ENCODE measurements at regions not wholly inside any gene's neighbourhood (a gene's known extent, or its start where the extent isn't known, plus 50 kb on each side); places are given as distances from the start of the nearest gene placed in this dataset.

- Histone ChIP-seq H3K27me3 (ENCODE audit: control insufficient read depth in 1 of 2, insufficient read depth in 2 of 2, low read length in 1 of 2) (no peaks in the 10 kb centered on the region), H3K9me3 (ENCODE audit: control insufficient read depth, low read length) (no peaks in the 10 kb centered on the region), H3K27ac (ENCODE audit: low read depth in 1 of 2, low read length in 2 of 2) (no peak overlapping the region), H3K4me1 (ENCODE audit: control insufficient read depth in 1 of 2, insufficient read depth in 2 of 2, low read length in 2 of 2) (peaks cover 0 to 4% of the 10 kb centered on the region in 2 donors), H3K4me3 (ENCODE audit: low read length in 2 of 2) (no peak overlapping the region), H3K36me3 (ENCODE audit: control insufficient read depth in 1 of 2, insufficient read depth in 2 of 2, low read length in 1 of 2) (no peaks in the 10 kb centered on the region)
- intact Hi-C loops (cut with DNase I) = no loop called here
- whole genome bisulfite sequencing, 2 donors = 74 to 85% methylated on average over 2 of the region's 2 CpGs
- no peak for DNase-seq
- ATAC-seq (ENCODE audit: low FRiP score) = no peak
These were observed 130.5 kb downstream of the SMIM20 start for GRCh38 chr4:26044524-26044923.

- H3K27ac ChIP-seq (ENCODE audit: low read depth in 1 of 2, low read length in 2 of 2) = no peak overlapping the region
- no peak for ATAC-seq (ENCODE audit: low FRiP score)
- no peak overlapping the region for H3K4me3 ChIP-seq (ENCODE audit: low read length in 2 of 2)
- peaks cover 0 to 4% of the 10 kb centered on the region in 2 donors for H3K4me1 ChIP-seq (ENCODE audit: control insufficient read depth in 1 of 2, insufficient read depth in 2 of 2, low read length in 2 of 2)
- intact Hi-C loops (cut with DNase I) = no loop called here
- no peak for DNase-seq
- H3K36me3 ChIP-seq (ENCODE audit: control insufficient read depth in 1 of 2, insufficient read depth in 2 of 2, low read length in 1 of 2) = no peaks in the 10 kb centered on the region
- no peaks in the 10 kb centered on the region for H3K9me3 ChIP-seq (ENCODE audit: control insufficient read depth, low read length)
- H3K27me3 ChIP-seq (ENCODE audit: control insufficient read depth in 1 of 2, insufficient read depth in 2 of 2, low read length in 1 of 2) = no peaks in the 10 kb centered on the region
- 96 to 98% methylated on average over 4 of the region's 4 CpGs for WGBS, 2 donors
These were observed 131.0 kb downstream of the SMIM20 start for GRCh38 chr4:26044983-26045382.

- no peaks in the 10 kb centered on the region for H3K36me3 ChIP-seq (ENCODE audit: control insufficient read depth in 1 of 2, insufficient read depth in 2 of 2, low read length in 1 of 2)
- no peak overlapping the region for H3K4me3 ChIP-seq (ENCODE audit: low read length in 2 of 2)
- no peaks in the 10 kb centered on the region for H3K9me3 ChIP-seq (ENCODE audit: control insufficient read depth, low read length)
- H3K27ac ChIP-seq (ENCODE audit: low read depth in 1 of 2, low read length in 2 of 2) = peak overlapping the region in 1 of 2 donors; percentile 77
- peak; percentile 56 for ATAC-seq (ENCODE audit: low FRiP score)
- no peaks in the 10 kb centered on the region for H3K27me3 ChIP-seq (ENCODE audit: control insufficient read depth in 1 of 2, insufficient read depth in 2 of 2, low read length in 1 of 2)
- intact Hi-C loops (cut with DNase I) = no loop called here
- peaks cover 0 to 4% of the 10 kb centered on the region in 2 donors for H3K4me1 ChIP-seq (ENCODE audit: control insufficient read depth in 1 of 2, insufficient read depth in 2 of 2, low read length in 2 of 2)
- DNase-seq = no peak
- WGBS, 2 donors = 96 to 99% methylated on average over 5 of the region's 5 CpGs
These were observed 133.8 kb downstream of the SMIM20 start for GRCh38 chr4:26047795-26048194.

- peaks cover 0 to 4% of the 10 kb centered on the region in 2 donors for H3K4me1 ChIP-seq (ENCODE audit: control insufficient read depth in 1 of 2, insufficient read depth in 2 of 2, low read length in 2 of 2)
- H3K9me3 ChIP-seq (ENCODE audit: control insufficient read depth, low read length) = no peaks in the 10 kb centered on the region
- 18 to 23% methylated on average over 12 of the region's 12 CpGs for WGBS, 2 donors
- no peaks in the 10 kb centered on the region for H3K36me3 ChIP-seq (ENCODE audit: control insufficient read depth in 1 of 2, insufficient read depth in 2 of 2, low read length in 1 of 2)
- H3K27ac ChIP-seq (ENCODE audit: low read depth in 1 of 2, low read length in 2 of 2) = peak overlapping the region in 1 of 2 donors; percentile 77
- H3K27me3 ChIP-seq (ENCODE audit: control insufficient read depth in 1 of 2, insufficient read depth in 2 of 2, low read length in 1 of 2) = no peaks in the 10 kb centered on the region
- intact Hi-C loops (cut with DNase I) = no loop called here
- ATAC-seq (ENCODE audit: low FRiP score) (peak; percentile 90), DNase-seq (peak; percentile 78 to 80)
- H3K4me3 ChIP-seq (ENCODE audit: low read length in 2 of 2) = no peak overlapping the region
These were observed 134.4 kb downstream of the SMIM20 start for GRCh38 chr4:26048378-26048882.

GRCh38 chr4:26048950-26049349, 134.9 kb downstream of the SMIM20 start:
- Histone ChIP-seq H3K36me3 (ENCODE audit: control insufficient read depth in 1 of 2, insufficient read depth in 2 of 2, low read length in 1 of 2) (no peaks in the 10 kb centered on the region), H3K4me1 (ENCODE audit: control insufficient read depth in 1 of 2, insufficient read depth in 2 of 2, low read length in 2 of 2) (peaks cover 0 to 4% of the 10 kb centered on the region in 2 donors), H3K27me3 (ENCODE audit: control insufficient read depth in 1 of 2, insufficient read depth in 2 of 2, low read length in 1 of 2) (no peaks in the 10 kb centered on the region), H3K9me3 (ENCODE audit: control insufficient read depth, low read length) (no peaks in the 10 kb centered on the region), H3K27ac (ENCODE audit: low read depth in 1 of 2, low read length in 2 of 2) (peak overlapping the region; percentile 18 to 55), H3K4me3 (ENCODE audit: low read length in 2 of 2) (no peak overlapping the region)
- WGBS, 2 donors = 57% methylated on average over 9 of the region's 9 CpGs
- DNase-seq (no peak), ATAC-seq (ENCODE audit: low FRiP score) (no peak)
- intact Hi-C loops (cut with DNase I) = no loop called here

- intact Hi-C loops (cut with DNase I) = no loop called here
These were observed 135.4 kb downstream of the SMIM20 start for GRCh38 chr4:26049447-26049846.

GRCh38 chr4:26050212-26050643, 136.2 kb downstream of the SMIM20 start:
- 90 to 92% methylated on average over 8 of the region's 8 CpGs for WGBS, 2 donors
- no peak for ATAC-seq (ENCODE audit: low FRiP score)
- Histone ChIP-seq H3K4me3 (ENCODE audit: low read length in 2 of 2) (no peak overlapping the region), H3K27me3 (ENCODE audit: control insufficient read depth in 1 of 2, insufficient read depth in 2 of 2, low read length in 1 of 2) (no peaks in the 10 kb centered on the region), H3K36me3 (ENCODE audit: control insufficient read depth in 1 of 2, insufficient read depth in 2 of 2, low read length in 1 of 2) (no peaks in the 10 kb centered on the region), H3K9me3 (ENCODE audit: control insufficient read depth, low read length) (no peaks in the 10 kb centered on the region), H3K4me1 (ENCODE audit: control insufficient read depth in 1 of 2, insufficient read depth in 2 of 2, low read length in 2 of 2) (peaks cover 0 to 4% of the 10 kb centered on the region in 2 donors), H3K27ac (ENCODE audit: low read depth in 1 of 2, low read length in 2 of 2) (no peak overlapping the region)
- intact Hi-C loops (cut with DNase I) = no loop called here
- DNase-seq = peak in 1 of 2 donors; percentile 77

More at GRCh38 chr4:26049447-26049846, 135.4 kb downstream of the SMIM20 start:
- H3K27ac ChIP-seq (ENCODE audit: low read depth in 1 of 2, low read length in 2 of 2) = peak overlapping the region in 1 of 2 donors; percentile 55
- no peaks in the 10 kb centered on the region for H3K36me3 ChIP-seq (ENCODE audit: control insufficient read depth in 1 of 2, insufficient read depth in 2 of 2, low read length in 1 of 2)
- no peak for ATAC-seq (ENCODE audit: low FRiP score)
- WGBS, 2 donors = 90 to 96% methylated on average over 4 of the region's 4 CpGs
- peaks cover 0 to 4% of the 10 kb centered on the region in 2 donors for H3K4me1 ChIP-seq (ENCODE audit: control insufficient read depth in 1 of 2, insufficient read depth in 2 of 2, low read length in 2 of 2)
- DNase-seq = no peak
- no peaks in the 10 kb centered on the region for H3K9me3 ChIP-seq (ENCODE audit: control insufficient read depth, low read length)
- H3K4me3 ChIP-seq (ENCODE audit: low read length in 2 of 2) = no peak overlapping the region
- no peaks in the 10 kb centered on the region for H3K27me3 ChIP-seq (ENCODE audit: control insufficient read depth in 1 of 2, insufficient read depth in 2 of 2, low read length in 1 of 2)

GRCh38 chr4:26050671-26051070, 136.7 kb downstream of the SMIM20 start:
- H3K27me3 ChIP-seq (ENCODE audit: control insufficient read depth in 1 of 2, insufficient read depth in 2 of 2, low read length in 1 of 2) = no peaks in the 10 kb centered on the region
- ATAC-seq (ENCODE audit: low FRiP score) = no peak
- H3K36me3 ChIP-seq (ENCODE audit: control insufficient read depth in 1 of 2, insufficient read depth in 2 of 2, low read length in 1 of 2) = no peaks in the 10 kb centered on the region
- H3K4me3 ChIP-seq (ENCODE audit: low read length in 2 of 2) = no peak overlapping the region
- peaks cover 0 to 4% of the 10 kb centered on the region in 2 donors for H3K4me1 ChIP-seq (ENCODE audit: control insufficient read depth in 1 of 2, insufficient read depth in 2 of 2, low read length in 2 of 2)
- H3K9me3 ChIP-seq (ENCODE audit: control insufficient read depth, low read length) = no peaks in the 10 kb centered on the region
- no peak overlapping the region for H3K27ac ChIP-seq (ENCODE audit: low read depth in 1 of 2, low read length in 2 of 2)
- no peak for DNase-seq
- 97% methylated on average over 5 of the region's 5 CpGs for WGBS, 2 donors
- intact Hi-C loops (cut with DNase I) = no loop called here

- intact Hi-C loops (cut with DNase I) = no loop called here
- Histone ChIP-seq H3K4me1 (ENCODE audit: control insufficient read depth in 1 of 2, insufficient read depth in 2 of 2, low read length in 2 of 2) (peaks cover 0 to 4% of the 10 kb centered on the region in 2 donors), H3K9me3 (ENCODE audit: control insufficient read depth, low read length) (no peaks in the 10 kb centered on the region), H3K36me3 (ENCODE audit: control insufficient read depth in 1 of 2, insufficient read depth in 2 of 2, low read length in 1 of 2) (no peaks in the 10 kb centered on the region), H3K27ac (ENCODE audit: low read depth in 1 of 2, low read length in 2 of 2) (no peak overlapping the region), H3K4me3 (ENCODE audit: low read length in 2 of 2) (no peak overlapping the region), H3K27me3 (ENCODE audit: control insufficient read depth in 1 of 2, insufficient read depth in 2 of 2, low read length in 1 of 2) (no peaks in the 10 kb centered on the region)
- ATAC-seq (ENCODE audit: low FRiP score) = no peak
- WGBS, 2 donors = 72 to 78% methylated on average over 7 of the region's 7 CpGs
- no peak for DNase-seq
These were observed 137.2 kb downstream of the SMIM20 start for GRCh38 chr4:26051240-26051639.

All from aorta (tissue), 5 donors.